CD4-positive, alpha-beta T cell treated with Interleukin-17A for 1 hour (primary cell): ENCODE measurements at regions not wholly inside any gene's neighbourhood (a gene's known extent, or its start where the extent isn't known, plus 50 kb on each side); places are given as distances from the start of the nearest gene placed in this dataset.

Experiments used
- DNase-seq: peaks from one replicate; pipeline ENCODE4 v3.0.0-alpha.2; 2020

- DNase-seq: no peak
Measured at GRCh38 chr2:144067506-144067905, 452.4 kb downstream of the ZEB2 start.

GRCh38 chr2:144063602-144064001 is 456.3 kb downstream of the ZEB2 start:
- DNase-seq: no peak

GRCh38 chr2:144054911-144055310 is 465.0 kb downstream of the ZEB2 start:
- DNase-seq: no peak

- no peak for DNase-seq
Measured at GRCh38 chr2:144052083-144052482, 467.8 kb downstream of the ZEB2 start.

GRCh38 chr2:144049137-144049536 is 470.8 kb downstream of the ZEB2 start:
- DNase-seq: no peak

- no peak for DNase-seq
Measured at GRCh38 chr2:144048631-144049060, 471.3 kb downstream of the ZEB2 start.

GRCh38 chr2:144042751-144043150 is 477.2 kb downstream of the ZEB2 start:
- DNase-seq: no peak

GRCh38 chr2:144041612-144042011 is 478.3 kb downstream of the ZEB2 start:
- no peak for DNase-seq

- DNase-seq: no peak
Measured at GRCh38 chr2:144040834-144041233, 479.1 kb downstream of the ZEB2 start.

- no peak for DNase-seq
Measured at GRCh38 chr2:144032566-144032965, 487.4 kb downstream of the ZEB2 start.

GRCh38 chr2:144030791-144031190 is 489.1 kb downstream of the ZEB2 start:
- no peak for DNase-seq

- DNase-seq: no peak
Measured at GRCh38 chr2:144027593-144027992, 492.3 kb downstream of the ZEB2 start.

GRCh38 chr2:144026753-144027152 is 493.2 kb downstream of the ZEB2 start:
- DNase-seq: no peak

GRCh38 chr2:144020047-144020446 is 499.9 kb downstream of the ZEB2 start:
- DNase-seq: no peak

GRCh38 chr2:144015655-144016245 is 504.2 kb downstream of the ZEB2 start:
- no peak for DNase-seq

GRCh38 chr2:144015036-144015435 is 504.9 kb downstream of the ZEB2 start:
- DNase-seq: no peak

- no peak for DNase-seq
Measured at GRCh38 chr2:144014103-144014502, 505.8 kb downstream of the ZEB2 start.

GRCh38 chr2:144012304-144012703 is 507.6 kb downstream of the ZEB2 start:
- DNase-seq: no peak

GRCh38 chr2:144011553-144011952 is 508.4 kb downstream of the ZEB2 start:
- DNase-seq: no peak

GRCh38 chr2:144011098-144011497 is 508.8 kb downstream of the ZEB2 start:
- no peak for DNase-seq

GRCh38 chr2:144010096-144010836 is 509.7 kb downstream of the ZEB2 start:
- DNase-seq: no peak

GRCh38 chr2:144006139-144006538 is 513.8 kb downstream of the ZEB2 start:
- no peak for DNase-seq

- no peak for DNase-seq
Measured at GRCh38 chr2:144004742-144005141, 515.2 kb downstream of the ZEB2 start.

- DNase-seq: no peak
Measured at GRCh38 chr2:144003460-144004075, 516.4 kb downstream of the ZEB2 start.
